NCI-H460 (cell line): ENCODE measurements at regions not wholly inside any gene's neighbourhood (a gene's known extent, or its start where the extent isn't known, plus 50 kb on each side); places are given as distances from the start of the nearest gene placed in this dataset.
"Not testable (repeated sequence)": the region's sequence is repeated elsewhere in the genome, so short reads cannot be mapped to it uniquely, and the experiment has no call there.

Source experiments
- DNase-seq: peaks from one replicate; pipeline ENCODE4 v3.0.0-alpha.2; 2016; ENCODE audit warnings: low read depth; ENCODE audit errors: extremely low read depth

GRCh38 chr21:9018731-9019253, 1502.6 kb upstream of the TPTE start:
- DNase-seq: not testable (repeated sequence)

- DNase-seq: not testable (repeated sequence)
Measured at GRCh38 chr21:9024006-9024767, 1497.2 kb upstream of the TPTE start.

GRCh38 chr21:9026729-9027416, 1494.5 kb upstream of the TPTE start:
- DNase-seq: not testable (repeated sequence)

DNA sequence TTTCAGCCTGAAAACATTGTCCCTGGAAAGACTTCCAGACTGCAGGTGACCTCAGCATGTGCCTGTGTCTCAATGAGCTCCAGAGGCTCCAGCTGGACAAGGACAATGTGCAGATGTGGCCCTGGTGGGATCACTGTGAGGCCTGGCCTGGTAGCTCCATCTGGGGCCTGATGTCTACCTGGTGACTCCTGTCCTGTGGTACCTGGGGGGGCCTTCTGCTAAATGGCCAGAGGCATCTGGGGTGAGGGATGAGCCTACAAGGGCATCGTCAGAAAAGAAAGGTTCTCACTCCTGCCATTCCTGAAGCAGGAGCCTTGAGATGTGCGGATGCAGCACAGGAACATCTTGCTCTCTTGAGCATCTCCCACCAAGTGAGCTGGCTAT, 1494.0 kb upstream of the TPTE start:
- DNase-seq: not testable (repeated sequence)

- DNase-seq: not testable (repeated sequence)
Measured at GRCh38 chr21:9028624-9029431, 1492.6 kb upstream of the TPTE start.

- DNase-seq: not testable (repeated sequence)
Measured at GRCh38 chr21:9030141-9030665, 1491.2 kb upstream of the TPTE start.

DNA sequence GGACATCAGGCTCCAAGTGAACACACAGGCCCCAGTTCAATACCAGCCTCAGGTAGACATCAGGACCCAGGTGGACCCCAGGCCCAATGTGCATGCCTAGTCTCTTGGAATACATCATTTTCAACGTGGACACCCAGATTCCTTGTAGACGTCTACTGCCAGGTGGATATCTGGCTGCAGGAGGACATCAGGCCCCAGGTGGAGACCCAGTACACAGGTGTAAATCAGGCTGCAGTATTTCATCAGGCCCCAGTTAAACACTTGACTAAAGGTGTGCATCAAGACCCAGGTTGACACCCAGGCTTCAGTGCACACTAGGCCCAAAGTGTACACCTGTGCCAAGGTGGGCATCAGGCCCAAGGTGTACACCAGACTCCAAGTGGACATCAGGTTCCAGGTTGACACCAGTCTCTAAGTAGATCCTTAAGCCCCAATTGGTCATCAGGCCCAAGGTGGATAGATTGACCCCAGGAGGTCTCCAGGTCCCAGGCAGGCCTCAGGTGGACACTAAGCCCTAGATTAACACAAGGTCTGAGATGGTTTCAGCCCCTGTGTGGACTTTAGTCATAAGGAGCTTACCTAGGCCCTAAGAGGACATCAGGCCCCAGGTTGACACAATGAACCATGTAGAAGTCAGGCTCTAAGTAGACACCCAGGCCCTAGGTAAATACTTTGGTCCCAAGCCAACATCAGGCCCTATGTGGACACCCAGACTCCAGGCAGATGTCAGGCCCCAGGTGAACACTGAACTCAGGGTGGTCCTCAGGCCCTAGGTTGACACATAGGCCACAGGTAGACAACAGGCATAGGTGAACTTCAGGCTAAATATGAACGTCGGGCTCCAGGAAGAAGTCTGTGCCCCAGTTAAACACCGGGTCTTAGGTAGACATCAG, 1489.7 kb upstream of the TPTE start:
- DNase-seq: not testable (repeated sequence)

DNA sequence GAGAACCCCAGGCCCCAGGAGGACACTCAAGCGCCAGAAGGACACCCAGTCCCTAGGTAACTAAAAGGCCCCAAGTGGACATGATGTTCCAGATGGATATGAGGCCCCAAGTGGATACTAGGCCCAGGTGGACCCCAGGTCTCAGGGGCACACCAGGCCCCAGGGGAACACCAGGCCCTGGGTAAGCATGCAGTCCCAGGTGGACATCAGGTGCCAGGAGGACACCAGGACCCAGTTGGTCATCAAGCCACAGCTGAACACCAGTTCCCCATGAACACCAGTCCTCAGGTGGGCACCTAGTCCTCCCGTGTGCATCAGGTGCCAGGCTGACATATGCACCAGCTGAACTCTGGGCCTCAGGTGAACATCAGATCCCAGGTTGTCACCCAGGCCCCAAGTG, 1488.8 kb upstream of the TPTE start:
- not testable (repeated sequence) for DNase-seq

GRCh38 chr21:9033295-9033694, 1488.1 kb upstream of the TPTE start:
- not testable (repeated sequence) for DNase-seq

DNA sequence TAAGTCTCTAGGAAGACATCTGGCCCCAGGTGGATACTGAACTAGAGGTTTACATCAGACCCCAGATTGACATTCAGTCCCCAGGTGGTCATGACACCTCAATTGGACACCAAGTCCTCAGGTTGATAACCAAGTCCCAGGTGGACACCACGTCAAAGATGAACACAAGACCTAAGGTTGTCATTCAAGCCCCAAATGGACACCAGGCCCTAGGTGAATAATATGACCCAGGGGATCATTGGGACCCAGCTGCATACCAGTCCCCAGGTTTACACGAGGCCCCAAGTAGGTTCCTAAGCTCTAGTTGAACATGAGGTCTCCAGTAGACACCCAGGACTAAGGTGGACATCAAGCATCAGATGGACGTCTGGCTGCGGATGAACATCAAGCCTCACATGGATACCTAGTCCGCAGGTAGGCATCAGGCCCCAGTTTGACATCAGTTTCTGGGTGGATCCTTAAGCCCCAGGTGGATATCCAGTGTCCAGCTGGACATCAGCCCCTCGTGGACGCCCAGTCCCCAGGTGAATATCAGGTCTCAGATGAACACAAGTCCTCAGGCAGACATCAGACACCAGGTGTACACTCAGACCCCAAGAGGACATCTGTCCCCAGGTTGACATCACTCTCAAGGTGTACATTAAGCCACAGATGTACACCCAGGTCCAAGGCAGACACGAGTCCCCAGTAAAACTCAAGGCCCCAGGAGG, 1486.7 kb upstream of the TPTE start:
- DNase-seq: not testable (repeated sequence)

DNA sequence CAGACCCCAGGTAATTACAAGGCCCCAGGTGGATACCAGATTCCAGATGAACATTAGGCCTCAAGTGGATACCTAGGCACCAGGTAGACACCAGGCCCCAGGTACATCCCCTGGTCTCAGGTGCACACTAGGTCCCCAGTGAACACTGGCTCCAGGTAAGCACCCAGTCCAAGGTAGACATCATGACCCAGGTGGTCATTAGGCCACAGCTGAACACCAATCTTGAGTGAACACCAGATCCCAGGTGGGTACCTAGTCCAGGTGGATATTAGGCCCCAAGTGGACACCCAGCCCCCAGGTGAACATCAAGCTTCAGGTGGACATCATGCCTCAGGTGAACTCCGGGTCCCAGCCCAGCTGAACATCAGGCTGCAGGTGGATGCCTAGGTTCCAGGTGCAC, 1486.2 kb upstream of the TPTE start:
- DNase-seq: not testable (repeated sequence)

GRCh38 chr21:9035970-9036369, 1485.4 kb upstream of the TPTE start:
- DNase-seq: not testable (repeated sequence)

GRCh38 chr21:9036966-9037587, 1484.3 kb upstream of the TPTE start:
- DNase-seq: not testable (repeated sequence)

DNA sequence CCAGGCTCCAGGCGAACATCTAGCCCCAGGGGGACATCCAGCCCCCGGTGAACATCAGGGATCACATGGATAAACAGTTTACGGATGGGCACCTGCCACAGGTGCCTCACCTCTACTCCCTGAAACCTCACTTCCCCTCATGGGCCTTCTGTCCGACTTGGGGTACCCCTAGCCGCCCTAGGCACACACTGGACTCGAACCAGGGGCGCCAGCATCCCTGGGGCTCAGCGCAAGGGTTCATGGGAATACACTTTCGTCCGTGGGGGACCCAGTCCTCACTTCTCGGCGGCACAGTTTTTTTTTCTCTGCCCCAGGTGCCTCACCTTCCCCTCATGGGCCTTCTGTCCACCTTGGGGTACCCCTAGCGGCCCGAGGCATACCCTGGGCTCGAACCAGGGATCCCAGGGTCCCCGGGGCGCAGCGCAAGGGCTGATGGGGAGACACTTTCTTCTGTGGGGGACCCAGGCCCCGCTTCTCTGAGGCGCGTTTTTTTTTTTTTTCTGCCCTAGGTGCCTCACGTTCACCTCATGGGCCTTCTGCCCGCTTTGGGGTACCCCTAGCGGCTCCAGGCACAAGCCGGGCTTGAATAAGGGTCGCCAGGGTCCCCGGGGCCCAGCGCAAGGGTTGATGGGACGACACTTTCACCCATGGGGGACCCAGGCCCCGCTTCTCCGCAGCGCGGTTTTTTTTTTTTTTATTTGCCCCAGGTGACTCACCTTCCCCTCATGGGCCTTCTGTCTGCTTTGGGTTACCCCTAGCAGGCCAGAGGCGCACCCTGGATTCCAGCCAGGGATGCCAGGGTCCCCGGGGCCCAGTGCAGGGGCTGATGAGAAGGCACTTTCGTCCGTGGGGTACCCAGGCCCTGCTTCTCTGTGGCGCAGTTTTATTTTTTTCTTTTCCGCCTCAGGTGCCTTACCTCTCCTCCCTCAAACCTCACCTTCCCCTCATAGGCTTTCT, 1483.5 kb upstream of the TPTE start:
- not testable (repeated sequence) for DNase-seq

- DNase-seq: not testable (repeated sequence)
Measured at GRCh38 chr21:9039520-9040365, 1481.6 kb upstream of the TPTE start.

- not testable (repeated sequence) for DNase-seq
Measured at GRCh38 chr21:9040406-9040805, 1481.0 kb upstream of the TPTE start.
